8988T (cell line): ENCODE measurements at regions not wholly inside any gene's neighbourhood (a gene's known extent, or its start where the extent isn't known, plus 50 kb on each side); places are given as distances from the start of the nearest gene placed in this dataset.
A peak's percentile ranks its signal among the peaks of the same experiment; 100 is the strongest.

ENCODE experiments used
- DNase-seq: peaks from one replicate; pipeline ENCODE4 v3.0.0; 2011

DNA sequence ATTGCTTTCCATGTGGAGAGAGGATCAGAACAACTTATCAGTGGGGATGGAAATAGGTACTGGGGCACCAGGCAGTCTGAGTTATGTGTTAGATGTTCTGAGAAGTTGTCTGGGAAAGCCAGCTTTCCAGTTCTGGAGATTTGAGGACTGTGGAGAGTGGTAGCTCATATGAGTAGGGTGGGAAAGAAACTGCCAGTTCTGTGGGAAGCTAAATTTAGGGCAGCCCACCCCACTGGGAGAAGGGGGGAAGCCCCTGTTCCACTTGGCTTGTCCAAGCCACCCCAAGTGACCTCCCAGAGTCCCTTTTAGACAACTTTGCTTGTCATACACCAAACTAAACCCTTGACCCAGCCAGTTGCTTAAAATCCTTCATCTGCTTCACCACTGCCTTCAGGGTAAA, 189.5 kb downstream of the REEP3 start:
- DNase-seq, result no peak

DNA sequence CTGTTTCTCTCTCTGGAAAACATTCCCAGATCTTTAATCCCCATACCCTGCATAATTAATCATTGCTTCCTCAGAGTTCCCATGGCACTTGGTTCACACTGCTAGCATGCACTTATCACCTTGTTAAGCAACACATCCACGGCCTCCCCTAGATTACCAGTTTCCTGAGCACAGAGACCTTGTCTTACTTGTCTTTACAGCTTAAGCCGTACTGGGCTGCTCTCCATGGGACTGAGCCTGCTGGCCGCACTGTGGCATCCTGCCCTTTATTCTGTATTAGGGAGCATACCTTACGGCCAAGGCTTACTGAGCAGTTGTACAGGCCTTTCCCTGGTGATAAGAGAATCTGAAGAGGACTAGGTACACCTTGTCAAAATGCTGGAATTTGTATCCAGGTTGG, 190.2 kb downstream of the REEP3 start:
- no peak for DNase-seq

DNA sequence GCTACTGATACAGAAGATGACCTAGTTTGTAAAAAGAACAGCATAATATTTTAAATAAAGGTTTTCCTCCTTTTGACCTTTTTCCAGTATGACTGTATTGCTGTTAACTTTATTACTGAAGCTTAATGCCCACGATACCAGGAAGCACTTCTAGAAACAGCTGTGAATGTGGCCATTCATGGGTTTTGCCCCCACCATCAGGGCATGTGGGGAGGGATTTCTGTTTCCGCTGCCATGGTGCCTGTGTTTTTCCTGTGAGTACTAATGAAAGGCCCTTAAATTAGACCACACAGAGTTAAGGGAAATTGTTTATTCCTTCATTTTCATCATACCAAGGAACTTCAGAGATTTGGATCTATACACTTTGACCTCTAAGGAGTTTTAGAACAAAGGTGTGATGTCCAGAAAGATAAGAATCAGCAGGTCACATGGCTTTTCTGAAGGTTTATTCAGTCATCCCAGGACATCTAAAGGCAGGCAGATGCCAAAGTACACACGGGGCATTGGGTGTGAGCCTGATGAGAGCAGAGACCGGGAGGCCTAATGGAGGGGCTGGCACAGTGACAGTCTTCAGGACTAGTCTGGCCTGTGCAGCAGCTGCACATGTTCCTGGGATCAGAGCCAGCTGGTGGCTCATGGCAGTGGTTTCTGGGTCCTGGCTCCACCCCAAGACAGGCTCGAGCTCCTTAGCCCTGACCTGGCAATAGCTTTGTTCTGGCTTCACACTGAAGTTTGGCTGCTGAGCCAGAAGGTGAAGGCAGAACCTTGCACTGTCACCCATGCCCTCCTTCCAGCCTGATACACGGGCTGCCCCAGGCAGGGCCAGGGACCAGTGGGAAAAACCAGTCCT, 190.9 kb downstream of the REEP3 start:
- DNase-seq, result peak; percentile 32

DNA sequence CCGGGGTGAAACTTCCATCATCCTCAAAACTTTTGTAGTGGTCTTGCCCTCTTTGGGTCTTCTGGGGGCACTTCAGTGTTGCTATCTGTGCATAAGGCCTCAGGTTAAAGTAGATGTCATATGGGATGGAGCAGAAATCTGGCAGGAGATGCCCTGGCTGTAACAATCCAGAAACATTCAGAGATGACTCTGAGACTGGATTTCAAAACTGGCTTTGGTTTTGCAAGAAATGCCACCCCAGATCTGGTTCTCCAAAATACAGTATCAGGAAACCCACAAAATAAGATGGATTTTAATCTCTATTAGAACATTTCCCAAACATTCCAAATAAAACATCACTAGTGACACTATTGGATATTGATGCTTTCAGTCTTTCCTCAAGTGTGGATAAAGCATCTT, 191.5 kb downstream of the REEP3 start:
- DNase-seq, result no peak

DNA sequence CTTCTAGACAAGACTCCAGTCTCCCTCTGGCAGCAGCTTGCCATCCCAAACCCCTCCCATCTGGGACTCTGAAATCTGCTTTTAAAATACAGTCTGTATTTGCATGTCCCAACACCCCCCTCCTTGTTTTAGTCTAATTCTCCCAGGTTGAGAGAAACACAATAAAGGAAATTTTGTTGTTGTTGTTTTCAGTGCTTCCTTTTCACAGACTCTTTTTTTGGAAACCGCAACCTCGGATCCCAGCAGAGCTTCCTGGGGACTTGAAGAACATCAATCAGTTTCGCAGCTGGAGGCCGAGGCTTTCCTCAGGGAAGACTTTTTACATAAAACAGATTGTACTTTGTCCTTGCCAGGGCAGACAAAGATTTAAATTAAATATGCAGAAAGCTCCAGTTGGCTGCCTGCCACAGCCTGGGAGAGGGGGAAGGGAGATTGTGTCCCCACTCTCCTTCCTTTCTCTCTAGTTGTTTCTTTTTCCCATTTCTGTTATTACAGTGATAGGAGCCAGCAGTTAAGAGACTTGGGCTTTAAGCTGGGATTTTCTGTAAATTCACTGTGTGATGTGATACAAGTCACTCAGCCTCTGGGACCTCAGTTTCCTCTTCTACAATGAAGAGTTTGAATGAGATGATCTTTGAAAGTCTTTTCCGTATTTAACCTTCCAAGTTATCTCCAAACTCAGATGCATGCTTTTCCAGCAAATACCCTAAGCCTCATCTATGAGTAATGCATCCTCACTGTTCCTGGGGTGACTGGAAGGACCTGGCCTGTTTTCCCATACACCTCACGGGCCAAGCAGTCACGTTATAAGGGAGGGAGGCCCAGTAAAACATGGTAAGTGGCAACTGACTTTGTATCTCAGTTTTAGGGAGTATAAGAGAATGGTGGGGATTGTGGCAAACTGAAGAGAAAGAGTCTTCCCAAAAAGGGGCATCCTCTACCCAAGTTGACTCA, 192.3 kb downstream of the REEP3 start:
- no peak for DNase-seq

DNA sequence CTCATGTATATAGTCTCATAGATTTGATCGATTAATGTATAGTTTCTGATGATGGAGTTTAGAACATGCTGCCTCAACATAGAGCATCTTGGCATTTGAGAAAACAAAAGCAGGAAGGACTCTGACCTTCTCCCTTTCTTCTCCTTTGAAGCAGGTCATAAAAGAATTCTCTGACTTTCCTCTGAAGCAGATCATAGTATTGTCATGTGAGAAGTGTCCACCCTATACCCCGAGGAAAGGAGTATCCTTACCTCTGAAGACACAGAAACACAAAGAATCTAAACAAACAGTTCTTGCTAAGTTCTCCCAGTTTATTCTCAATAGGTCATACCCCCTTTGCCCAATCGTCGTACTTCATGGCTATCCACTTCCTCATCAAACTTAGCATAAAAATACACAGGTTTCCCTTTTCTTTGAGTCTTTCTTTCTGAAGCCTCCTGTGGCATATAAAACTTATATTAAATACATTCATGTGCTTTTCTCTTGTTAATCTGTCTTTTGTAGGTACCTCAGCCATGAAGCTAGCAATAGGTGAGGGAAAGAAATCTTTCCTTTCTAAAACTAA, 194.9 kb downstream of the REEP3 start:
- no peak for DNase-seq

DNA sequence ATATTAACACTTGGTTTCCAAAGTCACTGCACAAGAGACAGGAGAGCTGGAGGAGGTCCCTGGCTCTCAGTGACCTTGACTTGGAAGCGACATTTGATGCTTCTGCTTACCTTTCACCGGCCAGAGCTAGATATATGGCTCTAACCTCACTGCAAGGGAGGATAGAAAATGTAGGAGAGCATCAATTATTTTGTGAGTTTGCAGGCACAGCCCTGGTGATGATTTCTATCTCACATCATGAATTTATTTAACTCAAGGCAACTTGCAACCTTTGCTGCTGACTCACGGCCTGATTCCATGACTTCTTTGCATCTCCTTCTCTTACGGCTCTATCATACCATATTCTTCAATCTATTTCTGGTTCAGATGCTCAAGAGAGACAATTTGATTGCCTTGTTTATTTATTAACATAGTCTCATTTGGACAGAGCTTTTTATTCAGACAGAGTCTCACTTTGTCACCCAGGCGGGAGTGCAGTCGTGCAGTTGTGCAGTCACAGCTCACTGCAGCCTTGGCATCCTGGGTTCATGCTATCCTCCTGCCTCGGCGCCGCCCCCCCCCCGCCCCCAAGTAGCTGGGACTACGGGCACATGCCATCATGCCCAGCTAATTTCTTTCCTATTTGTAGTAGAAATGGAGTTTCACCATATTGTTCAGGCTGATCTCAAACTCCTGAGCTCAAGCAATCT, 196.0 kb downstream of the REEP3 start:
- no peak for DNase-seq

DNA sequence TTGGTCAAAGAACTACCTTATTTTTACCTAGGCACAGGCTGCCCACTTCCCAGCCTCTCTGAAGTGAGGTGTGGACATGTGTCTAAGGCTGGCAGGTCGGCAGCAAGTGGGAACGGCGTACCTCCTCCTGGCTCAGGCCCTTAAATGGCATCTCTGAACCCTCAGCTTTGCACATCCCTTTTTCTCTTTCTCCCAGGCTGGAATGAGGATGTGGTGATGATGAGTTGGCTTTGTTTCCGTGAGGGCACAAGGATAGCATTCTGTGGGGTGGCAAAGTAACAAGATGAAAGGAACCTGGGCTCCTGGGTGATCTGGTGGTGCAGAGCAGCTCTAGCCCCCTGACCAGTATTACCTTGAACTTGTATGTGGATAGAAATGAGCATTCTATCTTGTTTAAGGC, 196.8 kb downstream of the REEP3 start:
- DNase-seq, result no peak

DNA sequence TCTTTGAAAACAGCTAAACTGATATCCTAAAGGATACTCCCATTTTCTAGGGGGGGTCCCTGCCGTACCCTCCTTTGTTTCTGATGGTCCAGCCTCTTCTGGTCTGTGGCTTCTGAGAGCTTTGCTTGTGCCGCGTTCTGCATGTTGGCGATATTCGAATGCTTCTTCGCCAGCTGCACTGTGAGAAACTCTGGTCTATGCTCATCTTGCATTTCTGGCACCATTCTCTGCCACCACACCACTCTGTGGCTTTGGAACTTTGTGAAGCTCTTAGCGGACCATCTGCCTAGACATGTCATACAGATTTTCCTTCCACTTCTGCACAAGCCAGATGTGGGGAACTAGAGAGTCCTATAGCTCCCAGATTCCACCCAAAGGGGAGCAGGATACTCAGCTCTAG, 197.2 kb downstream of the REEP3 start:
- DNase-seq, result no peak

DNA sequence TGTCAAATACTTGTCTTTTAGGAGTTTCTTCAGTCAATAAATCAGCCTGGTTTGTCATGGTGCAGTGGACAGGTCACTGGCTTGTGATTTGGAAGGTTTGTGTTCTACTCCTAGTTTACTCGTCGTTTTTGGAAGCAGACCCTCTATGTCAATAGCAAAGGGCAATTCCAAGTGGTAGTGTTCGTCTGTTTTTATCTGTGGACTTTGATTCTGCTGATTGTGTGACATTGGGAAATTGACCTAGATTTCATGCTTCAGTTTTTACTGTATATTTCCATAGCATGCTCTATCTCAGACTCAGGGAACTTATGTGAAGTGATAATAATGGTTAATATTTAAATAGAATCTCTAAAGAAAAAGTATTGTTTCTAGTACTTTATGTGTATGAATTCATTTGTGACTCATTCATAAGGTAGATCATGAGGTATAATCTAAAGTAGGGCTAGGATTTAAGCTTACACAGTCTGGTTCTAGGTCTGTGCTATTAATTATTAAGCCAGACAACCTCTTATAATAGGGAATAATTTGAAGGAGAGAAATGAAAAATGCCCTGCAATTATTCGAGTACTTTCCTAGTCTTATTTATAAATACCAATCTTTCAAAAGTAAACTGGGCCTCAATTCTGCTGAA, 198.1 kb downstream of the REEP3 start:
- no peak for DNase-seq

DNA sequence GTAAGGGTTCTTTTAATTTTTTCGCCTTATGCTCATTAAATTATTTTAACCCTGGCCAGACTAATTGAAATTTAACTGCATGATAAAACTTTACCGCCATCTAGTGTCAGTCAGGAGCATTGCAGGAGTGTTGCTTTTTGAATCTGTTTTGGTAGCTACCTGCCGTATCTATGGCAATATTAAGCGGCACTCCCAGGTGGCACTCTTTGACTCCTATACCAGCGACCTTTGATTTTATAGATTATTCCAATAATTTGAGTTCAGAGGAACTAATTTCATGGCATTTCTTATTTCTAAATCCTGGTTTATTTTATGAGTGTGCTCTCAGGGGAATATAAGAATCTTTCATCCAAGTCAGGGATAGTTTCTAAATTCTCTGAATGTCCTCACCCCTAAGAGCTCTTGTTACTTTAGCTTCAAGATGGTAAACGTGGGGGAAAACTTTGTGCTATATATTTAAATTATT, 198.9 kb downstream of the REEP3 start:
- no peak for DNase-seq

DNA sequence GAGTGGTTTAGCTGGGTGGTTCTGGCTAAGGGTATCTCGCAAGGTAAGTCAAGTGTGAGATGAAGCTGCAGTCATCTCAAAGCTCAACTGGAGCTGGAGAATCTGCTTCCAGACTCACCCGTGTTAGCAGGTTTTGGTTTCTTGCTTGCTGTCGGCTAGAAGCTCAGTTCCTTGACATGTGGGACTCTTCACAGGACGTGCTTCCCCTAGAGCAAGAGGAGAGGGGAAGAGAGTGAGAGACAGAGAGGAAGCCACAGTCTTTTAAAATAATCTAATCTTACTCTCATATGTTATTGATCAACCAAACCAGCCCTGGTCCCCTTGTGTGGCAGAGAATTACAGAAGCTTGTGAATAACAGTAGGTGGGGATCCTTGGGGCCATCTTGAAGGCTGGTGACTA, 199.5 kb downstream of the REEP3 start:
- no peak for DNase-seq

DNA sequence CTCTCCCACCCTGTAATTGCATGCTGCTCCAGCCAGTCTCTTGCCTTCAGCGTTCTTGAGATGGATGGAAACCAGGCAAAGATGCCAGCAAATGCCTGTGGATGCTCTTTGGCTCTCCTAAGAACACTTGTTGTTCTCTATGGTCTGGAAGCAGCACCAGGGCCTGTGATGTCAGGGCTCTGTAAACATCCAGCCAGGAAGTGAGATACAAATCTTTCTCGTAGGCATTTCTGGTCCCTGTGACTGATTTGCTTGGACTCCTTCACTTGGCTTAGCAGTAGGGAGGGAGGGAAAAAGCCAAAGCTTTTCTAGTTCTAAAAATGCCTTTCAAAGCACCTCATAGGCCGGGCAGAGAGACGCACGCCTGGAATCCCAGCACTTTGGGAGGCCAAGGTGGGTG, 201.3 kb downstream of the REEP3 start:
- no peak for DNase-seq

DNA sequence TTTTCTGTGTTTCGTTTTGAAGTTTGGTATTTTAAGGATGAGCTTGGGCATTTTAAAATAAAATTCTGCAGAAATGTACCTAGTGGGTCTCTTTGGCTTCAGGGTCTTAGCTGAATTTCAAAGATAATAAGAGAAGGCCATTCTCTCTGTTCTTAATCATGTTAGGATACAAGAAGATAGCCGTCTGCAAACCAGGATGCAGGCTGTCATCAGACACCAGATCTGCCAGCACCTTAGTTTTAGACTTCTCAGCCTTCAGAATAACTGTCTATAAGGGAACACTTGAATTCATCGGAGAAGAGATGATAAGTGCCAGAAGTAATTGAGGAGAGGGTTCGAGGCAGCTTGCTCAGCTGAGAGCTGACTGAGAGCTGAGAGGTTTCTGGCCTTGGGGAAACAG, 202.1 kb downstream of the REEP3 start:
- no peak for DNase-seq

DNA sequence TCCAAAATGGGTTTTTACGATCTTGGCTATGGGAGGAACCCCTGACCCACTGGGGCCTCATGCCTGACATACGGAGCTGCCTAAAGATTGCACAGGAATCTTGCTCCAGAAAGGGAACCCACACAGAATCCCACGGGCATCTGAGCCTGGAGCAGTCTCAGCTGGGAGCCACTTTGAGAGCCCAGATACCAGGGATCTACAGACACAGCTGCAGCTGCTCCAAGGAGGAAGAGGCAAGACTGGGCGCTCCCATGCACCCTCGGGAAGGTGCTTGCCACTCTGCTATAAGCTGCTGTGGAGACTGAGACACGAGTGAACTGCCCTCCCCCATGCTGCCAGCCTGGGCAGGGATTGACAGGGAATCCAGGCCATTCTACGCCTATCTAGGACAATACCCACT, 202.5 kb downstream of the REEP3 start:
- no peak for DNase-seq

DNA sequence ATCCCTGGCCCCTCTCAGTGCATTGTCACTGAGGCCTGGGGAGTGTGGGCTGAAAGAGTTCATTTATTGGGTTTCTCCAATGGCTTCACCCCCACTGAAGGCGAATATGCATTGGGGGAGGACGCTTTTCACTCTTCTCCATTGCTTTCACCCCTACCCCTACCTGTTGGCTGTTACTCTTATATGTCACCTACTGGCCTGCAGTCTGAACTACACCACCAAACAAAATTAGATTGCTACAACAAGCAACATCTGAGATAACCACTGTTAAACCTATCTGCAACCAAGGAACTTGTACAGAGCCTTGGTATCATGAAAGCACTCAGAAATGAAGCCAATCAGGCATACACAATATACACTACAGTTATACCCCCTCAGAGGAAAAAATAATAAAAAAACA, 203.7 kb downstream of the REEP3 start:
- DNase-seq, result no peak

DNA sequence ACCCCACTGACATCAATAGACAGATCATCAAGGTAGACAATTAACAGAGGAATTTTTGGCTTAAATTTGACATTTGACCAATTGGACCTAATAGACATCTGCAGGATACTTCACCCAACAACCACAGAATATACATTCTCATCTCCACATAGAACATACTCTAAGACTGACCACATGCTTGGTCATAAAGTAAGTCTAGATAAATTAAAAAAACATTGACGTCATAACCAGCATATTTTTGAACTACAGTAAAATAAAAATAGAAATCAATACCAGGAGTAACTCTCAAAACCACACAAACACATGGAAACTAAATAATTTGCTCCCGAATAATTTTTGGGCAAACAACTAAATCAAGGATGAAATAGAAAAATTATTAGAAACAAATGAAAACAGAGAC, 205.7 kb downstream of the REEP3 start:
- DNase-seq, result no peak

DNA sequence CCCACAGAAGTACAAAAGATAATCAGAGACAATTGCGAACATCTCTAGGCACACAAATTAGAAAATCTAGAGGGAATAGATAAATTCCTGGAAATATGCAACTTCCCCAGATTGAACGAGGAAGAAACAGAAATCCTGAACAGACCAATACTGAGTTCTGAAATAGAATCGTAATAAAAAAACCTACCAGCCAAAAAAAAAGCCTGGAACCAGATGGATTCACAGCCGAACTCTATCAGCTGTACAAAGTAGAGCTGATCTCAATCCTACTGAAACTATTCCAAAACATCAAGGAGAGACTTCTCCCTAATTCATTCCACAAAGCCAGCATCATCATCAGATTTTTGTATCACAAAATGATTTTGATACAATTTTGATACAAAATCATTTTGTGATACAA, 206.4 kb downstream of the REEP3 start:
- DNase-seq, result no peak

DNA sequence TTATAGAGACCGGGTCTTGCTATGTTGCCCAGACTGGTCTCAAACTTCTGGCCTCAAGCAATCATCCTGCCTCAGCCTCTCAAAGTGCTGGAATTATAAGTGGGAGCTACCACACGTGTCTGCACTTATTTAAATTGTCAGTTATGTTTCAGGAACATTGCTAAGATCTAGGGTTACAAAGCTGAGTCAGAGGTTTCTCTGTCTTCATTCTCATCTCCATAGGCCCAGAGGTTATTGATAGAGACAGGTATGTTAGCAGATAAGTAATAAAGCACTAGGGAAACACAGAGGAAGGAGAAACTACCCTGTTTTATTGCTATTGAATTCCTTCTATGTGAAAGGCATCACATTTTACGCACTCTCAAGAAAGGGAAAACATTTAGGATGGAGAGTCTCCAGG, 214.1 kb downstream of the REEP3 start:
- DNase-seq, result no peak

DNA sequence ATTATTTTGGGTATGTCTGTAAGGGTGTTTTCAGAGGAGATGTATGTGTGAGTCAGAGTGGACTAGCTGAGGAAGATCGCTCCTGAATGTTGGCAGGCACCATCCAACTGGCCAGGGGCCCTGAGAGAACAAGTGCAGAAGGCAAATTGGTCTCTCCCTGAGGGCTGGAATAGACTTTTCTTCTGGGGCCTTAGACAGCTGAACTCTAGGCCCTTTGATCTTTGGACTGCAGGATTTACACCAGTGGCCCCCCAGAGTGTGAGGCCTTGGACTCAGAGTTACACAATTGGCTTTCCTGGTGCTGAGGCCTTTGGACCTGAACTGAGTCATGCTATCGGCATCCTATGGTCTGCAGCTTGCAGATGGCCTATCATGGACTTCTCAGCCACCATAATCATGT, 217.2 kb downstream of the REEP3 start:
- DNase-seq, result no peak

DNA sequence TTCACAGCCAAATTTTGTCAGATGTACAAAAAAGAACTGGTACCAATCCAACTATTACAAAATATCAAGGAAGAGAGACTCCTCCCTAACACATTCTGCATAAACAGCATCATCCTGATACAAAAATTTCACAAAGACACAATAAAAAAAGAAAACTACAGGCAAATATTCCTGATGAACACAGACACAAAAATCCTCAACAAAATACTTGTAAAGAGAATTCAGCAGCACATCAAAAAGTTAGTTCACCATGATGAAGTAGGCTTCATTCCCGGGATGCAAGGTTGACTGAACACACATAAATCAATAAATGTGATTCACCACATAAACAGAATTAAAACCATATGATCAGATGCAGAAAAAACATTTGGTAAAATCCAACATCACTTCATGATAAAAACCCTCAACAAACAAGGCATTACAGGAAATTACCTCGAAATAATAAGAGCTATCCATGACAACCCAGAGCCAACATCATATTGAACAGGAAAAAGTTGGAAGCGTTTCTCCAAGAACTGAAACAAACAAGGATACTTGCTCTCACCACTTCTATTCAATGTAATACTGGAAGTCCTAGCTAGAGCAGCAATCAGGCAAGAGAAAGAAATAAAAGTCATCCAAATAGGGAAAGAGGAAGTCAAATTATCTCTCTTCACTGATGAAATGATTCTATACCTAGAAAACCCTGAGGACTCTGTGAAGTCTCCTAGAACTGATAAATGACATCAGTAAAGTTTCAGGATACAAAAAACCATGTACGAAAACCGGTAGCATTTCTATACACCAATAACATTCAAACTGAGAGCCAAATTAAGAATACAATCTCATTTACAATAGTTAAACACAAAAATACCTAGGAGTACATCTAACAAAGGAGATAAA, 223.1 kb downstream of the REEP3 start:
- DNase-seq, result no peak

DNA sequence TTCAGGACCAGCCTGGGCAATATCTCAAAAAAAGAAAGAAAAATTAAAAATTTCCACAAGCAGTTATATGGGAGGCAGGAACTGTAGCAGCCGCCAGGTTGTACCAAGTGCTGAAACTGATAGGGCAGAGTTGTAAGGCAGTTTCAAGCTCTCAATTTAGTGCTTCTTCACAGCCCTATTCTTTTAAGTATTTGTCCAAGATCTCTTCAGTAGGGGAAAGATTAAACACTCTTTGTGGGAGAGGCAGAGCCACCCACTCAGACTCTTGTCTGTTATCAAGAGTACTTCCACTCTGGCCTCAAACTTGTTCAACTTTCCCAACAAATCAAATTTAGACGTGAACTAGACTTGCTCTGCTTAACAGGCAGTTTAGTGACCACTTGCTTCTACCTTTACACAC, 228.7 kb downstream of the REEP3 start:
- DNase-seq, result no peak
